B cell (primary cell): ENCODE measurements at regions not wholly inside any gene's neighbourhood (a gene's known extent, or its start where the extent isn't known, plus 50 kb on each side); places are given as distances from the start of the nearest gene placed in this dataset.

Experiments
- ATAC-seq: fragments of 200-7000 bp; cut with Tn5 transposase; one replicate; pipeline ENCODE4 v1.10.0; 2021; ENCODE audit warnings: low read depth, mild to moderate bottlenecking, moderate number of reproducible peaks, moderate library complexity
- CTCF ChIA-PET: fragments of 350-600 bp; sonication (Branson Sonifier 250); formaldehyde crosslinking; loops from one replicate; lab custom pipeline; 2021; ENCODE audit warnings: antibody characterized with exemption, inconsistent platforms; lab: Charles Lee
- POLR2A ChIA-PET: fragments of 350-600 bp; sonication (Branson Sonifier 250); formaldehyde crosslinking; loops from one replicate; lab custom pipeline; 2021; ENCODE audit warnings: antibody characterized with exemption; lab: Charles Lee
- DNase-seq: peaks from one replicate; pipeline ENCODE4 v3.0.0; 2013
- H2AFZ ChIP-seq: 2 replicates; pipeline ENCODE4 v1.6.1; 2012; ENCODE audit warnings: mild to moderate bottlenecking, low read depth, low read length; ENCODE audit not compliant: insufficient read depth, poor library complexity, severe bottlenecking
- H3K27ac ChIP-seq, 2 donors: 1 replicate in 1 of 2; 2 replicates in 1 of 2; pipeline ENCODE4 v1.5.1; 2012 to 2013; ENCODE audit warnings: low read length in 2 of 2, mild to moderate bottlenecking in 2 of 2, moderate library complexity in 1 of 2
- H3K27me3 ChIP-seq, 4 experiments: fragments of 200-600 bp in 1 of 4; sonication (generic) in 1 of 4; replicated peaks in 1 of 4; 1 replicate in 2 of 4; 2 replicates in 2 of 4; pipeline versions ENCODE4 v1.6.1 to v1.7.0; 2013 to 2016; ENCODE audit warnings: low read length in 3 of 4, mild to moderate bottlenecking in 2 of 4, mixed read lengths in 1 of 4, moderate library complexity in 1 of 4; ENCODE audit not compliant: insufficient read depth in 4 of 4, control insufficient read depth in 3 of 4; ENCODE audit errors: control extremely low read depth in 1 of 4
- H3K36me3 ChIP-seq, 2 experiments: replicated peaks in 1 of 2; 1 replicate in 1 of 2; 2 replicates in 1 of 2; pipeline versions ENCODE4 v1.6.1 to v1.7.1; 2013; ENCODE audit warnings: low read length in 1 of 2; ENCODE audit not compliant: insufficient read depth in 2 of 2, control insufficient read depth in 1 of 2; ENCODE audit errors: control extremely low read depth in 1 of 2, extremely low read depth in 1 of 2
- H3K4me1 ChIP-seq, 2 donors: fragments of 200-600 bp in 1 of 2; sonication (generic) in 1 of 2; 1 replicate in 1 of 2; 2 replicates in 1 of 2; pipeline versions ENCODE4 v1.5.1 to v1.6.1; 2013 to 2017; ENCODE audit warnings: low read length in 2 of 2; ENCODE audit not compliant: control insufficient read depth in 2 of 2, insufficient read depth in 2 of 2
- H3K4me2 ChIP-seq: replicated peaks from 2 replicates; pipeline ENCODE3; 2012; ENCODE audit warnings: mild to moderate bottlenecking, low read depth, low read length; ENCODE audit not compliant: poor library complexity, severe bottlenecking
- H3K4me3 ChIP-seq, 5 experiments: fragments of 200-600 bp in 1 of 5; sonication (generic) in 1 of 5; 1 replicate in 3 of 5; 2 replicates in 2 of 5; pipeline versions ENCODE4 v1.5.1 to v1.7.0; 2011 to 2016; ENCODE audit warnings: low read length in 4 of 5, mild to moderate bottlenecking in 4 of 5, low read depth in 2 of 5, control low read depth in 1 of 5, moderate library complexity in 1 of 5; ENCODE audit not compliant: insufficient read depth in 1 of 5; ENCODE audit errors: control extremely low read depth in 1 of 5, extremely low read depth in 1 of 5
- H3K79me2 ChIP-seq: fragments of 200-600 bp; sonication (generic); one replicate; pipeline ENCODE4 v1.6.0; 2016; ENCODE audit warnings: low read length; ENCODE audit not compliant: control insufficient read depth, insufficient read depth
- H3K9ac ChIP-seq: fragments of 200-600 bp; sonication (generic); 2 replicates; pipeline ENCODE4 v1.6.1; 2017; ENCODE audit warnings: mild to moderate bottlenecking, low read length, moderate library complexity
- H3K9me3 ChIP-seq, 3 donors: one replicate each; pipeline versions ENCODE4 v1.6.1 to v1.7.1; 2013; ENCODE audit warnings: low read length in 2 of 3; ENCODE audit not compliant: control insufficient read depth in 2 of 3, insufficient read depth in 1 of 3; ENCODE audit errors: control extremely low read depth in 1 of 3
- H4K20me1 ChIP-seq: 2 replicates; pipeline ENCODE4 v1.6.0; 2012; ENCODE audit warnings: mild to moderate bottlenecking, low read length; ENCODE audit not compliant: insufficient read depth, control insufficient read depth, poor library complexity, severe bottlenecking
- H3K27ac Mint-ChIP-seq: one replicate; pipeline ENCODE4 v1.8.0; 2021; ENCODE audit warnings: mixed read lengths
- H3K27me3 Mint-ChIP-seq: one replicate; pipeline ENCODE4 v1.8.0; 2021; ENCODE audit warnings: mixed read lengths
- H3K4me1 Mint-ChIP-seq: one replicate; pipeline ENCODE4 v1.8.0; 2021; ENCODE audit warnings: mixed read lengths
- H3K4me3 Mint-ChIP-seq: one replicate; pipeline ENCODE4 v1.8.0; 2021; ENCODE audit warnings: mixed read lengths
- H3K9me3 Mint-ChIP-seq: one replicate; pipeline ENCODE4 v1.8.0; 2022; ENCODE audit warnings: mixed read lengths; ENCODE audit not compliant: insufficient read depth
- EZH2 ChIP-seq: IDR thresholded peaks from 2 replicates; pipeline ENCODE4 v1.6.1; 2012; ENCODE audit warnings: borderline replicate concordance, low read depth, mild to moderate bottlenecking, moderate library complexity, low read length; ENCODE audit not compliant: insufficient read depth, poor library complexity, severe bottlenecking
- WGBS: methylation state at CpG from one replicate; pipeline ENCODE4 v1.1.5; 2013; ENCODE audit warnings: missing lambda C conversion rate; ENCODE audit not compliant: insufficient coverage; 5-methylcytosine and 5-hydroxymethylcytosine counted together
- intact Hi-C: fragments of 100-400 bp; cut with micrococcal nuclease; formaldehyde crosslinking; loops from one replicate; pipeline ENCODE4 v1.10.0; 2022
- TF ChIP-seq, protein P1 (sequence below): fragments of 200-600 bp; IDR thresholded peaks from one replicate; pipeline ENCODE4 v1.8.0; 2022; ENCODE audit warnings: antibody characterized with exemption, mild to moderate bottlenecking

DNA sequence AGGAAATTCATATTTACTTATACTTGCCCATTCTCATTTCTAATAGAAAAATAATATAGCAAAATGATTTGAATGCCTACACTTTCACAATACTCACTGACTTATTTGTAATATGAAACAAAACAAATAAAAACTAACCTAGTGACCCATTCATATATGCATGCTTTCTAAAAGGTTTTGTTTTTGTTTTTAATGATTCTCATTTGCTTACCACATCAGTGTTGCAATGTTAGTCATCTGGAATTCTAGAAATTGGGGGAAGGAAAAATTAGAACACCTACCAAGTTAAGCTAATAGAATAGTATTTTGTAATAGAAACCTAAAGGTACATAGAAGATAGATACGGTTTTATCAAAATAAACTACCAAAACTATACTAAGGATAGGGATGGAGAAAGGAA lies 214.1 kb upstream of the CNTN6 start:
- Histone ChIP-seq H3K4me2 (no peak overlapping the region), H3K79me2 (no peaks in the 10 kb centered on the region), H3K36me3 (no peaks in the 10 kb centered on the region), H3K4me3 (no peak overlapping the region), H3K27me3 (no peaks in the 10 kb centered on the region), H3K9me3 (no peaks in the 10 kb centered on the region), H3K4me1 (no peaks in the 10 kb centered on the region), H2AFZ (no peak overlapping the region), H3K27ac (no peak overlapping the region), H4K20me1 (no peaks in the 10 kb centered on the region), H3K9ac (no peak overlapping the region)
- ATAC-seq = no peak
- ChIA-PET POLR2A (no interaction called here), CTCF (no interaction called here)
- no CpG with 5 or more reads among the region's 1 CpG for WGBS
- Mint-ChIP-seq H3K9me3 (no peaks in the 10 kb centered on the region), H3K27me3 (no peaks in the 10 kb centered on the region), H3K4me3 (no peak overlapping the region), H3K27ac (no peak overlapping the region), H3K4me1 (no peaks in the 10 kb centered on the region)
- no peak for DNase-seq
- intact Hi-C loops = no loop called here
- TF ChIP-seq EZH2 = no peak
- TF ChIP-seq, protein P1, sequence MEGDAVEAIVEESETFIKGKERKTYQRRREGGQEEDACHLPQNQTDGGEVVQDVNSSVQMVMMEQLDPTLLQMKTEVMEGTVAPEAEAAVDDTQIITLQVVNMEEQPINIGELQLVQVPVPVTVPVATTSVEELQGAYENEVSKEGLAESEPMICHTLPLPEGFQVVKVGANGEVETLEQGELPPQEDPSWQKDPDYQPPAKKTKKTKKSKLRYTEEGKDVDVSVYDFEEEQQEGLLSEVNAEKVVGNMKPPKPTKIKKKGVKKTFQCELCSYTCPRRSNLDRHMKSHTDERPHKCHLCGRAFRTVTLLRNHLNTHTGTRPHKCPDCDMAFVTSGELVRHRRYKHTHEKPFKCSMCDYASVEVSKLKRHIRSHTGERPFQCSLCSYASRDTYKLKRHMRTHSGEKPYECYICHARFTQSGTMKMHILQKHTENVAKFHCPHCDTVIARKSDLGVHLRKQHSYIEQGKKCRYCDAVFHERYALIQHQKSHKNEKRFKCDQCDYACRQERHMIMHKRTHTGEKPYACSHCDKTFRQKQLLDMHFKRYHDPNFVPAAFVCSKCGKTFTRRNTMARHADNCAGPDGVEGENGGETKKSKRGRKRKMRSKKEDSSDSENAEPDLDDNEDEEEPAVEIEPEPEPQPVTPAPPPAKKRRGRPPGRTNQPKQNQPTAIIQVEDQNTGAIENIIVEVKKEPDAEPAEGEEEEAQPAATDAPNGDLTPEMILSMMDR = no peak

DNA sequence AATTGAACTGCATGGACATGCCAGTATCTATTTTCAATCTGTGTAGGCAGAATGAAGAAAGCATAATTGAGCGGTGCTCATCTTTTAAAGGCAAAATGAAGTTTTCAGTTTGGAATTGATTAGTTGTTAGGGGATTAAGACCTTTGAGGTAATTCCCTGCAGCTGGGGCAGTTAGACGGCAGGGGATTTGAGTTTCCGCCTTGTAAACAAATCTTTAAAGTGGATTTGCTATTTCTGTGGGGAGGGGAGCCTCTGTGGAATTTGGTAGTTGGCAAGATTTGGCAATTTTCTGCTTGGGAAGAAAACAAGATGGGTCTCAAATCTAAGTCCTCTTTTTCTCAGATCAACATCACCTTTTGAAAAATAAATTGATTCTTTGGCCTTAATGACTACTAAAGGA lies 212.5 kb upstream of the CNTN6 start:
- TF ChIP-seq, protein P1 = no peak
- no peak for TF ChIP-seq EZH2
- POLR2A ChIA-PET = no interaction called here
- Mint-ChIP-seq H3K4me1 (no peaks in the 10 kb centered on the region), H3K4me3 (no peak overlapping the region), H3K27me3 (no peaks in the 10 kb centered on the region), H3K27ac (no peak overlapping the region), H3K9me3 (no peaks in the 10 kb centered on the region)
- no peaks in the 10 kb centered on the region for H3K36me3 ChIP-seq
- ATAC-seq (no peak), DNase-seq (no peak)
- no peak overlapping the region for H3K4me3 ChIP-seq
- H2AFZ ChIP-seq = no peak overlapping the region
- H3K79me2 ChIP-seq = no peaks in the 10 kb centered on the region
- 92% methylated on average over 2 of the region's 3 CpGs for WGBS
- H3K27ac ChIP-seq = no peak overlapping the region
- no peaks in the 10 kb centered on the region for H3K9me3 ChIP-seq
- no peak overlapping the region for H3K4me2 ChIP-seq
- no peak overlapping the region for H3K9ac ChIP-seq
- no peaks in the 10 kb centered on the region for H3K27me3 ChIP-seq
- CTCF ChIA-PET = no interaction called here
- H4K20me1 ChIP-seq = no peaks in the 10 kb centered on the region
- H3K4me1 ChIP-seq = no peaks in the 10 kb centered on the region
- intact Hi-C loops = no loop called here
